ENCODE measurements at regions not wholly inside any gene's neighbourhood (a gene's known extent, or its start where the extent isn't known, plus 50 kb on each side); places are given as distances from the start of the nearest gene placed in this dataset.
"Not testable (repeated sequence)": the region's sequence is repeated elsewhere in the genome, so short reads cannot be mapped to it uniquely, and the experiment has no call there.

- no peak for DNase-seq
Observed at GRCh38 chr1:14141656-14142055, 441.7 kb downstream of the PRDM2 start.

DNA sequence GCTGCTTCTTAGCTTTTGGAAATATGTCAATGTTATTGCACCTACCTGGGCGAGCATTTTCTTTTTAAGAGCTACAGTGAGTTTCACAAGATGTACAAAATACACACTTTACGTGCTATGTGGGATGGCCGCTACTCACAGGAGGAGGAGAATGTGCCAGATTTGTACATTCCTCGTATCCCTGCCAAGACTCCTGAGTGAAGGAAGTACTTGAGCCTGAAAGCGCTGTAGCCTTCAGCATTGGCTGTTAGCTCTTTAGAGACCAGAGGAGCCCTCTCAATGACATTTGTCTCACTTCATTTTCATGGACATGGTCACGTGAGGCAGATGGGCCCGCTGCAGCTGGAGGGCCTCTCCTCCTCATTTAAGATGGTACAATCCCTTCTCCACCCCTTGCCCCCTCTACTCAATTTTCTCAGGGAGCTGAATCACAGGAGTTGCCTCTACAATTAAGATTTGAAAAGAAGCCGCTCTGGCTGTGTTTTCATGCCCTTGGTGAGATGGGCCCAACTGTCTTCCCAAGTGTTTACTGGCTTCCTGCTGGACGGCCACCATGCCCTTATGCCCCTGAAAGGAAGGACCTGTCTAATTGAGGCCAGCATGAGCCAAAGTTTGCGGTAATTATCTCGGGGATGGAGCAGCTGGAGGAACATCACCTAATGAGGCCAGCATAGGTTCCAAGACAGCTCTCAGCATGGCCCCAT, 442.6 kb downstream of the PRDM2 start:
- DNase-seq, result peak; percentile 68

DNA sequence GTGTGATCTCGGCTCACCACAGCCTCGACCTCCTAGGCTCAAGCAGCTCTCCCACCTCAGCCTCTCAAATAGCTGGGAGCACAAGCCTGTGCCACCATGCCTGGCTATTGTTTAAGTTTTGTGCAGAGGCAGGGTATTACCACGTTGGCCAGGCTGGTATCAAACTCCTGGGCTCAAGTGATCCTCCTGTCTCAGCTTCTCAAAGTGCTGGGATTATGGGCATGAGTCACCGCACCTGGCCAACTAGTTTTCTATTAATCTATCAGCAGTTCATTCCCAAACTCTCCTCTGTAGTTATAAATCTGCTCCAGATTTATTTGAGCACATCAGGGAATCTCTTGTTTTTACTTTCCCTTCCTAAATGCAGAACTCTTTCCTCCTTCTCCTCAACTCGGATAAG, 443.8 kb downstream of the PRDM2 start:
- no peak for DNase-seq

- DNase-seq, result no peak
Observed at GRCh38 chr1:14148526-14148925, 448.5 kb downstream of the PRDM2 start.

DNA sequence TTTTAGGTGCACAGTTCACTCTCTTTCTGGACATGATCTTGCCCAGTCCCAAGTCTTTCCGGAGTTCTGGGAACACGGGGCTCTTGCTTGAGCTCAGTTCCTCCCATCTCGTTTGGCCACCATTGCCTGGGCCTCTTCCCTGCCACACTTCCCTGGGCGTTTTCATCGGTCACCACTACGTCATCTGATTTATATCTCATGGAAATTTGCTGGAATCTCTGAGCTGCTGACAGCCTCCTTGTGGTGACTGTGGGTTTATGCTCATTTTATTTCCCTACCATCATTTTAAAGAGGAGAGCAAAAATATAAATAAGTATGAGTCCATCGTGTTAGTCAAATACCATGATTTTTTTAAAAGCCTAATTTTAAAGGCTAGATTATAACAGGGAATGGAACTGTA, 449.1 kb upstream of the KAZN start:
- no peak for DNase-seq

DNA sequence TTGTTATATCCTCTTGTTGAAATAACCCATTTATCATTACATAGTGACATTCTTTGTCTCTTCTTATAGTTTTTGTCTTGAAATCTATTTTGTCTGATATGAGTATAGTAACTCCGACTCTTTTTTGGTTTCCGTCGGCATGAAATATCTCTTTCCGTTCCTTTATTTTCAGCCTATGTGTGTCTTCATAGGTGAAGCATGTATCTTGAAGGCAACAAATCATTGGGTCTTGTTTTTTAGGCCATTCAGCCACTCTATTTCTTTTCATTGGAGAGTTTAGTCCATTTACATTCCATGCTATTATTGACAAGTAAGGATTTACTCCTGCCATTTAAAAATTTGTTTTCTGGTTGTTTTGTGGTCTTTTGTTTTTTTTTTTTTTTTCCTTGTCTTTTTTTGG, 441.9 kb upstream of the KAZN start:
- DNase-seq, result no peak

- no peak for DNase-seq
Observed at GRCh38 chr1:14160781-14161180, 437.7 kb upstream of the KAZN start.

GRCh38 chr1:14163246-14163645, 435.2 kb upstream of the KAZN start:
- no peak for DNase-seq

DNA sequence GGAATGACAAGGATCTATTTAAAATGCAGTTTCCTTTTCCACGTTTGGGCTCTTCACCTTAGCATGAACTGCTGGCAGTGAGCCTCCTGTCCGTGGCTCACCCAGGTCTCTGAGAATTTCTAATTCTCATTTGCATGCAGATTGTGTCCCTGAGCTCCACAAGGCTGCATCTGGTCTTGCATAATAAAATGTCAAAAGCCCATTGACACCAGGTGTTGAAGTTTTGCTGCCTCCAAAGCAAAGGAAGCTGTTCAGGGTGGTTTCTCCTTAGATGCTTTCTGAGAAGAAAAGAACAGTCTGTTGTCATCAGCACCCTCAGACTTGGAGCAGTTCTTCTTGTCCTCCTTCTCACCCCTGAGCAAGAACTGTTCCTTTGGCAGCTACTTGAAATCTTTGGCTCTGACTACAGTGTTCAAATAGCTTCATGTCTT, 433.1 kb upstream of the KAZN start:
- no peak for DNase-seq

DNA sequence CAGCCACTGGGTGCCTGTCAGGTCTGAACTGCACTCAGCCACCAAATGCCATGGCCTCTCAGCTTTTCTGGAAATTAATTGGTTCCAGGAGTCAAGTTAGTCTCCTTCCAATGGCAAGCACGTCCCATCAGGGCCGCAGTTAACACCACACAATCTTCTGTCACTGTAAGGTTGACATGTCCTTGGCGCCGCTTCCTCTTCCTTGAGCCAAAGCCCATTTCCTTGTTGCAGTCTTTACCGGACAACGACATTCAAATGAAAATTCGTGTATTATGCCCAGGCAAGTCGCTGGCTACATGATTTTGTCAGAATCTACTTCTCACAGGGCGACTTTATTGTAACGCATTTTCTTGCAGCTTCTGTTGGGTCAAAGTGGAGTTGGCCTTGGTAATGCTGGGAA, 430.6 kb upstream of the KAZN start:
- DNase-seq, result no peak

GRCh38 chr1:14168326-14169063, 430.0 kb upstream of the KAZN start:
- no peak for DNase-seq

DNA sequence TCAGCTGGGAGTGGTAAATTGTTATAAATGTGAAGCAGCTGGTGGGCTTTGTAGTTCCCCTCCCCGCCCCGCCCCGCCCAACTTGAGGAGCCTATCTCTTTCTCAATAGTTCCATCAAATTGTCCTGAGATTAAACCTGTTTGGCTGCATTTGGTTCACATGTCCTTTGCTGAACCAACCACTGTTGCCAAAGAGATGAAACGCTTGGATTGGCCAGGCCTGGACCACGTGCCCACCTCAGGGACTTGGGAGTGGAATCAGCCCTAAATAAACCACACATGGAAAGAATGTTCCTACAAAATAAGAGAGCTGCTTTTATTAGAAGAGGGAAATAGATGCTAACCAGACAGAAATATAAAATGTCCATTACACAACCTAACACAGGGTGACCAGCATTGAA, 424.9 kb upstream of the KAZN start:
- DNase-seq, result no peak

GRCh38 chr1:14177866-14178265, 420.6 kb upstream of the KAZN start:
- DNase-seq, result not testable (repeated sequence)

- DNase-seq, result no peak
Observed at GRCh38 chr1:14180738-14181137, 417.7 kb upstream of the KAZN start.

DNA sequence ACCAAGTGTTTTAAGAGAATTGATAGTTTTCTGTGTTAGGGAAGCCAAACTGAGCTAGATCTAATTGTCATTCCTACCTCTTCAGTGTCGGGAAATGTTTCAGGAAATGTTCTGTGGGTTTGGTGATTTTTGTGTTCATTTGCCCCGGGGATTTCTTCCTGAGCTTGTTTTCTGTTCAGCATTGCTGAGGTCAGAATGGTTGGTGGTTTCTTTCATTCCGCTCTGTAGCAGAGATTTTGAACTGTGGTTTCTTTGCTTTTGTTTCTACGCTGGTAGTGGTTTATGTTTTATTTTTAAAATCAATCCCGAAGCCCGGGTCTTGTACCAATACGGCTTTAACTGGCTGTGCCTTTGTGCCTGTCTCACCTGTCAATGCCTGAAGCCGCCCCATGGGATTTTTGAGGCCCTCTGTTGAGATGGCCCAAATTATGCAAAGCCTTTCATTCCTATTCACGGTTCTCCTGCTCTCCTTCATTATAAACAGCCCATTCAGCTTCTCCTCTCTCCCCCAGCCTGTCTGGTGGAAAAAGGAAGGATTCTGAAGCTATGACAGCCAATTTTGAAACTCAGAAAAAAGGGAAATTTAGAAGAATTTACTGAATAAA, 417.2 kb upstream of the KAZN start:
- no peak for DNase-seq

- no peak for DNase-seq
Observed at GRCh38 chr1:14182856-14183255, 415.6 kb upstream of the KAZN start.

GRCh38 chr1:14183329-14183728, 415.2 kb upstream of the KAZN start:
- DNase-seq, result no peak

DNA sequence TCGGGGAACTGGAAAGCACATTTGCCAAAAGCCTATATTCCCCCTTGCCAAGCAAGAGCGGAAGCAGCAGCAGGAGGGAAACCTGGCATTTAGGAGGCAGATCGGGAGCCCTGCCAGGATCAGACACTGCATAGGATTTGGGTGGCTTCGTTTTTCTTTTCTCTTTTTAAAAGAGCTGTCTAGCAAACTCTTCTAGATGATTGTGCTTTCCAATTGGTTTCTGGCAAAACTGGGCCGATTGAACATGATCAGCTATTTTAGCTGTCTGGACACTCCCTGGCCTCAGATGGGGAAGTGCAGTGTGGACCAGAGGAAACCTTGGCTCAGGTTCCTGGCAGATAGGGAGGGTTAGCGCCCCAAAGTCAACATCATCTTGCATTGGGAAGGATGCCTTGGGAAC, 414.0 kb upstream of the KAZN start:
- no peak for DNase-seq

DNA sequence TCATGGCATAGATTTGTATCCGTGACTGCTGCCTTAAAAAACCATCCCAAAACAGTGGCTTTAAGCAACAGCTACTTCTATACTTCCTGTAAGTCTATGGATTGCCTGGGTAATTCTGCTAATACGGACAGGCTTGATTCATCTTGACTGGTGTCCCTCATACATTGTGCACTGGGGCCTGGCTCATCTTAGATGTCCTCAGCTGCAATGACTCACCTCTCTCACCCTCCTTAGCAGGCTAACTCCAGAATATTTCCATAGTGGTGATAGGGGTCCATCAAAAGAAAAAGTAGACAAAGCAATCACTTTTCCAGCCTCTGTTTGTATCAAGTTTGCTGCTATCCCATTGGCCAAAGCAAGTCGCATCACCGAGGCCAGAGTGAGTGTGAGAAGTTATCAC, 409.1 kb upstream of the KAZN start:
- no peak for DNase-seq

- DNase-seq, result peak; percentile 17
Observed at GRCh38 chr1:14190508-14190907, 408.0 kb upstream of the KAZN start.

DNA sequence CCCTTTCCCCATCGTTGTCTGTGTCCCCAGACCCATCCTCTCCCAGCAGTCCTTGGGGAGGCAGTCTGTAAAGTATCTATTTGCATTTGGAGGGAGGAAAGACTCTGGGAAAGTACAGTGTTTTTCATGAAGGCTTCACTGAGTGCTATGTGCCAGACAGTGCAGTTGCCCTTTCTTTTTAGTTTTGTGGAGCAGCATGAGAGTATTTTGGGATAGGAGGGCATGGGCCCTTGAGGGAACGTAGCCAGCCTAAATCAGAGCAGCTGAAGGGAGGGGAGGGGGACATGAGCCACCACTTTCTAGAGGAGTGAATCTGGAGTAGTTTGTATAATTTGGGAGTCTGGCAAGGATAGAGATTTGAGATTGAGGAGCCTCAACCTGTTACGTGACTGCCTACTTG, 404.0 kb upstream of the KAZN start:
- DNase-seq, result no peak

DNA sequence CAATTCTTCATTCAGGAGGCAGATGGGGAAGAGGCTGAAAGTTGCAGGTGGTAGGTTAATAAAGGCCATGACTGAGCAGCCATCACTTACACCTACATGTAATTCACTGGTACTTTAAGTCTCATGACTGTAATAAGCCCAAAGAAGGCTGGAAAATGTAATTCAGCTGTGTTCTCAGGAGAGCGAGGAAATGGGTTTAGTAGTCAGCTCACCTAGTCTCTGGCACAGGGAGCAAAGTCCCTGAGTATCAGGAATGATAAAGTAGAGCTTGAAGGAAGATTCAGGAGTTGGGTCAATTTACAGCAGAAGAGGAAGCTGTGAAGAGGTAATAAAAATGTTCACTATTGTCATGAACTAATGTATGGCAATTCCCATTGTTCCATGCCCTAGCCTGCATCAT, 393.4 kb upstream of the KAZN start:
- DNase-seq, result no peak

GRCh38 chr1:14215151-14215550, 383.3 kb upstream of the KAZN start:
- DNase-seq, result no peak

DNA sequence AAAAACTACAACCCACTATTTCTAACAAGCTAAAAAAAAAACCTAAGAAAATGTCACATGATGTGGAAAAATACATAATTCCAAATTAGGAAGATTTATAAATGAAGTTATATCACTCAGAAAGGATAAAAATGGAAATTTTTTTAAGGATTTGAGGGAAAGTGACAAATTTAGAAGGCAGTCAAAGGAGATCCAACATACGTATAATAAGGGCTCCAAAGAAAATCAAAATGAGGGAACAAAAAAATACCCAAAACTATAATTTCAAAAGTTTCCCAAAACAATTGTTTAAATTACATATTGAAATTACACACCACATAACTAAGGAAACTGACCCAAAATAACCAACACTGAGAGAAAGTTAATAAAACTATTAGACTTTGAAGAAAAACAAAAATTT, 381.1 kb upstream of the KAZN start:
- DNase-seq, result no peak

Measured in NCI-H146 (cell line).